GM18499 (cell line): ENCODE measurements at regions not wholly inside any gene's neighbourhood (a gene's known extent, or its start where the extent isn't known, plus 50 kb on each side); places are given as distances from the start of the nearest gene placed in this dataset.
"Not testable (repeated sequence)": the region's sequence is repeated elsewhere in the genome, so short reads cannot be mapped to it uniquely, and the experiment has no call there.

ENCODE experiments used
- ATAC-seq: cut with Tn5 transposase; IDR thresholded peaks from one replicate; pipeline ENCODE4 v1.9.1; 2021; ENCODE audit warnings: moderate number of reproducible peaks; ENCODE audit not compliant: insufficient read depth, unreplicated experiment

DNA sequence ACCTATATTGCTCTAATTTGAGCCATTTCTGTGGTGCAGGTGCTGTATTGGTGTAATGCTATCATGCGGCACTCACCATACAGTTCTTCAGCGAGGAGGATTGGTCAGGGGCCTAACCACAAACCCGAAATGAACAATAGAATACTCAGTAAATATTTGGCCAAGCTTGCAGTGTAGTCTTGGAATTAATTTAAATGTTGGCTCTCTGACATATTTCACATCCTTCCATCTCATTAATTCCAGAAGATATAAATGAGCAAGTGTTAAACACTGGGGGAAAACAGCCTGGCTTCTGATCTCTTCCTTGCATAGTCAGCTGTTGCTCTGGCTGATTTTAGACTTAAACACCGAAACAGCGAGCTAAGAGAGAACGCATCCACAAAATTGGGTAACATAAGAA is 663.1 kb upstream of the GHITM start:
- ATAC-seq, result no peak

GRCh38 chr10:83489161-83489560 is 650.1 kb upstream of the GHITM start:
- ATAC-seq, result no peak

DNA sequence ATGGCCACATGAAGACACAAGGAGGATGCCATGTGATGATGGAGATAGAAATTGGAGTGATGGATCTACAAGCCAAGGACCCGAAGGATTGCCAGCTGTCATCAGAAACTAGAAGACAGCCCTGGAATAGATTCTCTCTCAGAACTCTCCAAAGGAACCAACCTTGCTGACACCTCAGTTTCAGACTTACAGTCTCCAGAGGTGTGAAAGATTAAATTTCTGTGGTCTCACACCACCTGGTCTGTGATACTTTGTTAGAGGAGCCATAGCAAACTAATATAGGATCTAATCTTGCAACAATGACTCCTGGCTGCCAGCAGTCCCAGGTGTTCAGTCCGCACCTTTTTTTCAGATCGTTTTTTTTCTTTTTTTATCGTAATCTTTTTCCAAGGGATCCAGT is 647.3 kb upstream of the GHITM start:
- ATAC-seq, result no peak

GRCh38 chr10:83512681-83513080 is 626.6 kb upstream of the GHITM start:
- ATAC-seq, result no peak

DNA sequence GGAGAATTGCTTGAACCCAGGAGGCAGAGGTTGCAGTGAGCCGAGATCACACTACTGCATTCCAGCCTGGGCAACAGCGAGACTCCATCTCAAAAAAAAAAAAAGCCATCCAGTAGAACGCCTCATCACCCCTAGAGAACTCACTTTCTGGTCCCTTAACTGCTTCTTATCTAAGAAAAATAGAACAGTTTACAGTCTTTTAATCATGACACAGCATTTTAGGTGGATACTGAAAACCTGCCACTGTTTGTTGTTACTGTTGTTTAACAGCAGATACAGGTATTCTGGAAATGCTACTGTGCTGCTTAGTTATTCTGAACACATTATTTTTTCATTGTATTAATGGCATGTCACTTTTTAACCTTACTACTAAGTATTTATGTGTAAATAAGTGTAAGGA is 624.3 kb upstream of the GHITM start:
- ATAC-seq, result no peak

- ATAC-seq, result no peak
Observed at GRCh38 chr10:83516788-83517187, 622.5 kb upstream of the GHITM start.

DNA sequence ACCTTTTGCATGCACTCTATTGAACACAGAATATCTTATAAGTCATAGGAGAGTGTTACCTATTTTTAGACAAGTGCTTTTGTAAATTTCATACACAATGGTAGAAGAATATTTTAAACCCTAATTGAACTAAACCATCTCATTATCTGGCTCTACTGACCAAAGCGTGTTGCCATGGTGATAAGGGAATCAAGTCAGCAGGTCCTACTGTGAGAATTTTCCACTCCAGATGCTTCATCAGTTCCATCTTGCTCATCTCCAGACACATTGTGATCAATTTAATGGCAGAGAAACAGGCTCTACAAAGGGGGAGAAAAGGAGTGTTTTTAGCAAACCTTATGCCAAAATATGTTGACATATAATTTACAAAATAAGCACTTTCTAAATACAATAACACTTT is 621.9 kb upstream of the GHITM start:
- no peak for ATAC-seq

GRCh38 chr10:83518779-83519178 is 620.5 kb upstream of the GHITM start:
- no peak for ATAC-seq

DNA sequence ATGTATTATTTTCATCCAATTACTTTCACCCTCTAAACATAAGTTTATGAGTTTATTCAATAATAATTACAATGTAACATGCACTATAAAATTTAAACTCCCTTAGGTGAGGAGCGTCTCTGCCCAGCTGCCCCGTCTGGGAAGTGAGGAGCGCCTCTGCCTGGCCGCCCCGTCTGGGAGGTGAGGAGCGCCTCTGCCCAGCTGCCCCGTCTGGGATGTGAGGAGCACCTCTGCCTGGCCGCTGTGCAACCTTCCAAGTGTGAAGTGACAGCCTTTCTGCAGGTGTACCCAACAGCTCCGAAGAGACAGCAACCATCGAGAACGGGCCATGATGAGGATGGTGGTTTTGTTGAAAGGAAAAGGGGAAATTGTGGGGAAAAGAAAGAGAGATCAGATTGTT is 618.9 kb upstream of the GHITM start:
- not testable (repeated sequence) for ATAC-seq

DNA sequence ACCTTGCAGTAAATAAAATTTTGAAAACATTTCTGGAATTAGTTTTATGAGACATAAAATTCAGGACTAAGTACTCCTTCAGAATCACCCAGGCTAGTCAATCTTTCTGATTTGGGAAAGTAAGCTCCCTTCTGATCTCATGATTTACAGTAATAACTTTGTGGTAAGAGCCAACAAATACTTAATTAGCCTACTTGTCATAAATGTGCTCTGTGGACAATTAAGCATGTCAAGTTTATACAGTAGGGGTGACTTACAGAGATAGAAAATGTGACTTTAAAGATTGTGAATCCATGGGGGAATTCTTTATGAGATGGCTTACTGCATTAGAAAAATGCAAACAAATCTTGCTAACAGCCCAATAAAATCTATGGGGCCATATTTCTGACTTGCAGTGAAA is 616.9 kb upstream of the GHITM start:
- no peak for ATAC-seq

- ATAC-seq, result no peak
Observed at GRCh38 chr10:83522881-83523386, 616.4 kb upstream of the GHITM start.

- no peak for ATAC-seq
Observed at GRCh38 chr10:83527934-83528333, 611.4 kb upstream of the GHITM start.

DNA sequence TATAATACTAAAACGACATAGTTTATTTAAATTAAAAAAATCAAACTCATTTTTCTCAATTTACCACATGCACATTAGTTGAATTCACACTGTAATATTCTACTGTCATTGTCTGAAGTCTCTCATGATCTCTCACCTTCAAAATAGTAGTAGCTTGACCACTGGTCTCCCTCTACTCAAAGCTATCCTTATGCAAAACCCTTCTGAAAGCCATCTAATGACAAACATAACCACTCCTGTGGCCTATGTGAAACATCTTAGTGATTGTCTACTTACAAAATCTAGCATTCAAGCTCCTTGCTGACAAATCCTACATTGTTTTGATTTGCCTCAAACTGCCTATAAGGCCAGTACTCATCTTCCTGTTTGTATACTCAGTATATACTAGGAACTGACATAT is 606.0 kb upstream of the GHITM start:
- peak; percentile 67 for ATAC-seq

DNA sequence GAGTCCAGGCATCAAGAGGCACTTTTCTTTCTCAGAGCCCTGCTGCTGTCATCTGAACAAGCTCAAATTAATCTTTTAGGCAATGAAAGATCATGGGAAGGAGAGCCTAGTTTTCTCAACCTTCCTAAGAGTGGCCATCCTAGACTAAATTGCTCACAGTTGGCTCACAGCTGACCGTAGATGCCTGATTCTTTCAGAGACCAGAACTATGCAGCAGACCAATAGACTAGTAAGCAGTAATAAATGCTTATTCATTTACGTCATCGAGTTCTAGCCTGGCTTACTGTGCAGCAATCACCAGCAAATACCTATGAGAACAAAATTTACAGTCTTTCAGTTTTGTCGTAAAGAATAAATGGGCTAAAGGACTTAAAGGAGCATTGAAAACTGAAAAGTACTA is 602.9 kb upstream of the GHITM start:
- ATAC-seq, result no peak

DNA sequence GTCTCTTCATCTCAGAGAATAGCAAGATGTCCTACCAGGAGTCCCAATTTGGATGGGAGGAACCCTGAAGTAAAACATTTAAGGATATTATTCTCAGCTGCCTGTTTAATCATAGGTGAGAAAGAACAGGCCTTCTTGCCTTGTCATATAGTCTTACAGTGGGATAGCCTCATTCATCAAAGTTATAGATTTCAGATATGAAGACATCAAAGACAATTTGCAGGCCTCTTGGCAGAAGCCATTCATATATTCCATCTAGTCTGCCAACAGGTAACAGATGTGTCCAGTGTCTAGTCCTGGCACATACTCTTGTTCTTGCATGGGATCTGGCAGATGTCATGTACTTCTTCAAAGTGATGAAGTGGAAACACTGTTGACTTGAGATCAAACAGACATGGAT is 601.3 kb upstream of the GHITM start:
- ATAC-seq, result no peak

- no peak for ATAC-seq
Observed at GRCh38 chr10:83539528-83540308, 599.6 kb upstream of the GHITM start.

GRCh38 chr10:83541046-83541445 is 598.3 kb upstream of the GHITM start:
- ATAC-seq, result no peak

DNA sequence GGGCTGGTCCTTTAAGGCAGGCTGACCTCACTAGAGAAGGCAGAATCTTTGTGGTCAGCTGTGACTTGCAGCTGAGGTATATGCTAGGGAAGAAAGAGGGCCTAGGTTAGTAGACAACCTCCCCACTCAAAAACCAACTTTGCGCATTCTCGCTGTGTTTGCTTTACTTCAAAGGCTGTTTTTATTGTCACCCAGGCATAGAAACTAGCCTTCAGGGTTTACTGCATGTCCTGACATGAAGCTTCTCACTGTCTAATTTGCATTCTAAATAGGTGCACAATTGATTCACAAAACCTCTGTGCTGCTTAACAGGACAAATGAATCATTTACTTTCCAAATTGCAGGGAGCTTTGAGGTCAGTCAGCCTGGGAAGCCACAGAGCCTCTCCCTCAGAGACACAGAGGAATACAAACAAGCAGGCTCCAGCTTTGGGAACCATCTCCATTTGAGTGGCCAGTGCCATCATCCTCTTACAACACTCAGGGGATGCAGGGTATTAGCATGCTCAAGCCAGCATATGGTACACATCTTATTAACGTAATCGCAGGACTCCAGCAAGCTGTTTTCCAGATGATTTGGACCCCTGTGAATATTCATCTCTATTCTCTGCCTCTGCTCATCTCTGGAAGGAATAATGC is 596.4 kb upstream of the GHITM start:
- ATAC-seq, result peak; percentile 48

DNA sequence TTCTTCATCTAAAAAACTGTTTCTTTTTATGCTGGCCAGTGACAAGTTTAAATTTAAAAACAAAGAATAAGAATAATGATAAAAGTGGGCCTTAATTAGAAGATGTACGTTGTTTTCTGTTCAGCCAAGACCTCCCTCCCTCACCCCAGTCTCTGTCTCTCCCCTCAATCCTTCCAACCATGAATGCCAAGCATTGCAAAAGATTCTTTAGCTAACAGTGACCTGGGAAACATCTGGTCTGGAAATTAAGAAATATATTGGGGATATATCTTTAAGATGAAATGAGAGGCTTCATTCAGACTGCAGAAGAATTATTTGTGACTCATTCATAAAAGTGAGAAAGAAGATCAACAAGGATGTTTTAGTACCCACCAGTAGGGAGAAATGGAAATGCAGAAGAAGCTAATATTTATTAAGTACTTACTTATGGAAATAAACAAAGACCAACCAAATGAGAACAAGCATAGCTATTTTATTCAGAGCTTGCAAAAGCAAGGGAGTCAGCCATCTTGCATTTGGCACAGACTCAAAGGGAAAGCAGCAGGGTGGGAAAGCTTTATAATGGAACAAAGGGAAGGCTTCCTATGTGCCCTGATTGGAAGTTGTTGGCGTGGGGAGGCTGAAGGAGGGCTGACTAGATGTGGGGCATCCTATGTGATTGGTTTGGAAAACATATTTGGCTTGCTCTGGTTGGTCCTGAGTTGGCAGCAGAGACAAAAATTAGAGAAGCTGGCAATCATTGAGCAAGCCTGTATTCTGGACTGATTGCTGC is 595.4 kb upstream of the GHITM start:
- ATAC-seq, result no peak

DNA sequence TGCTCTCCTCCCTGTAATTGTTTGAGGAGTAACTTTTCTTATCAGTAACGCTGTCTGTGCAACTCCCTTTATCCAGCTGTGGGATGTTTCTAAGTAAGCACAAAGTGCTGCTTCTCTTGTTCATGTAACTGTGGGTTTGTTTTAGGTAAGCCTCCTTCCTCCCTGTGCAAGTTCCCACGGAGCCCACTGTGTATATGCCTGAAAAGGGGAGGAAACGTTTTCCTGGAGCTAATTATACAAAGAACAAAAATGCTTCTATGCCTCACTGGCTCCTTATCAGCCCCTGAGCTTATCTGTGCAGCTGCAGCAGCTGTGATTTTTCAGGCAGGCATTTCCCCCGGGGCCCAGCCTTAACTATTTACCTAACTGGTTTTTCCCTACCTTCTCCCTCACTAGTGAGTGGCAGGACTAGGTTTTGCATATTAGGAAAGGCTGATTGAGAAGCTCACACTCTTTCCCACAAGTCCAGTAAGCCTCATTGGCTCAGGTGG is 593.4 kb upstream of the GHITM start:
- ATAC-seq, result no peak

DNA sequence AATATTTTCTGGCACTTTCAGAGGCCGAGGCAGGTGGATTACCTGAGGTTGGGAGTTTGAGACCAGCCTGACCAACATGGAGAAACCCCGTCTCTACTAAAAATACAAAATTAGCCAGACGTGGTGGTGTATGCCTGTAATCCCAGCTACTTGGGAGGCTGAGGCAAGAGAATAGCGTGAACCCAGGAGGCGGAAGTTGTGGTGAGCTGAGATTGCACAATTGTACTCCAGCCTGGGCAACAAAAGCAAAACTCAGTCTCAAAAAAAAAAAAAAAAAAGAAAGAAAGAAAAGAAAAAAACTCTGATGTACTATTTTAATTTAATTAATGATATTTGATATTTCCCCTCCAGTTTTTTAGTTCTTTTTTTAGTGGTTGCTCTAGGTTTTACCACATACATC is 588.1 kb upstream of the GHITM start:
- not testable (repeated sequence) for ATAC-seq
